MCF 10A (cell line): ENCODE measurements at regions not wholly inside any gene's neighbourhood (a gene's known extent, or its start where the extent isn't known, plus 50 kb on each side); places are given as distances from the start of the nearest gene placed in this dataset.

Experiments
- BruUV-seq: library from RNA; stranded (reverse); fragments of 400-500 nt; replicated peaks from 2 replicates; lab custom pipeline; 2021; lab: Mats Ljungman, UMichigan
- CTCF ChIA-PET: fragments of 300-600 bp; sonication (Branson Sonifier 250); formaldehyde crosslinking; extraction: SDS; loops from one replicate; lab custom pipeline; 2021; ENCODE audit warnings: antibody characterized with exemption, inconsistent platforms; lab: Yijun Ruan, JAX
- POLR2A ChIA-PET: fragments of 300-600, 350-650 bp; sonication (Branson Sonifier 250); formaldehyde crosslinking; extraction: SDS; loops from one replicate; lab custom pipeline; 2020; ENCODE audit warnings: antibody characterized with exemption, inconsistent platforms; lab: Yijun Ruan, JAX
- DNase-seq: peaks from one replicate; pipeline ENCODE4 v3.0.0-alpha.2; 2018; ENCODE audit not compliant: unreplicated experiment
- H3K27ac Mint-ChIP-seq: one replicate; pipeline ENCODE4 v1.8.0; 2022; ENCODE audit warnings: mild to moderate bottlenecking, low read depth, mixed read lengths; ENCODE audit not compliant: unreplicated experiment
- H3K27me3 Mint-ChIP-seq: one replicate; pipeline ENCODE4 v1.8.0; 2022; ENCODE audit warnings: mixed read lengths; ENCODE audit not compliant: insufficient read depth, unreplicated experiment
- H3K36me3 Mint-ChIP-seq: one replicate; pipeline ENCODE4 v1.8.0; 2022; ENCODE audit warnings: mild to moderate bottlenecking, moderate library complexity, mixed read lengths; ENCODE audit not compliant: insufficient read depth, unreplicated experiment
- H3K4me1 Mint-ChIP-seq: one replicate; pipeline ENCODE4 v1.8.0; 2022; ENCODE audit warnings: mixed read lengths; ENCODE audit not compliant: insufficient read depth, unreplicated experiment
- H3K4me3 Mint-ChIP-seq: one replicate; pipeline ENCODE4 v1.8.0; 2022; ENCODE audit warnings: mild to moderate bottlenecking, moderate library complexity, mixed read lengths; ENCODE audit not compliant: unreplicated experiment
- H3K9me3 Mint-ChIP-seq: one replicate; pipeline ENCODE4 v1.8.0; 2022; ENCODE audit warnings: mixed read lengths; ENCODE audit not compliant: unreplicated experiment
- intact Hi-C: fragments of 100-400 bp; cut with micrococcal nuclease; formaldehyde crosslinking; loops from 2 replicates; pipeline ENCODE4 v1.14.1; 2022
- TF ChIP-seq, protein P1 (sequence below): fragments of 200-600 bp; IDR thresholded peaks from one replicate; pipeline ENCODE4 v1.8.0; 2022; ENCODE audit warnings: antibody characterized with exemption, mild to moderate bottlenecking; ENCODE audit not compliant: unreplicated experiment

DNA sequence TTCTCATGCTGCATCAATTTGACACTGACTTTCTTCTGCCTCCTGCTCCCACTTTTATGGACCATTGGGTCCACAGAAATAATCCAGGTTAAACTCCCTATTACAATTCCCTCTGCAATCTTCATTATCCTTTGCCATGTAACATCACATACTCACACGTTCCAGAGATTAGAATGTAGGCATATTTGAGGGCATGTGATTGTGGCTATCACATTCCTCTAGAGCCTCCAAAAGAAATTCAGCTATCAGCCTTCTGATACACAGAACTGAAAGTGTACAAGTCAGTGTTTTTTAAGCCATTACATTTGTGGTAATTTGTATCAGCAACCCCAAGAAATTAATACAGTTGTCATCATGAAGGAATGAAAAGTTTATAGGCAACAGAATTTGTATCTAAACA is 892.4 kb downstream of the RPS29 start:
- Mint-ChIP-seq H3K27ac (no peak overlapping the region), H3K4me1 (no peaks in the 10 kb centered on the region), H3K9me3 (peaks cover 14% of the 10 kb centered on the region), H3K36me3 (peaks cover 6% of the 10 kb centered on the region), H3K4me3 (no peak overlapping the region), H3K27me3 (no peaks in the 10 kb centered on the region)
- intact Hi-C loops, result no loop called here
- ChIA-PET CTCF (no interaction called here), POLR2A (no interaction called here)
- no peak for DNase-seq
- no TSS peak for BruUV-seq
- TF ChIP-seq, protein P1, sequence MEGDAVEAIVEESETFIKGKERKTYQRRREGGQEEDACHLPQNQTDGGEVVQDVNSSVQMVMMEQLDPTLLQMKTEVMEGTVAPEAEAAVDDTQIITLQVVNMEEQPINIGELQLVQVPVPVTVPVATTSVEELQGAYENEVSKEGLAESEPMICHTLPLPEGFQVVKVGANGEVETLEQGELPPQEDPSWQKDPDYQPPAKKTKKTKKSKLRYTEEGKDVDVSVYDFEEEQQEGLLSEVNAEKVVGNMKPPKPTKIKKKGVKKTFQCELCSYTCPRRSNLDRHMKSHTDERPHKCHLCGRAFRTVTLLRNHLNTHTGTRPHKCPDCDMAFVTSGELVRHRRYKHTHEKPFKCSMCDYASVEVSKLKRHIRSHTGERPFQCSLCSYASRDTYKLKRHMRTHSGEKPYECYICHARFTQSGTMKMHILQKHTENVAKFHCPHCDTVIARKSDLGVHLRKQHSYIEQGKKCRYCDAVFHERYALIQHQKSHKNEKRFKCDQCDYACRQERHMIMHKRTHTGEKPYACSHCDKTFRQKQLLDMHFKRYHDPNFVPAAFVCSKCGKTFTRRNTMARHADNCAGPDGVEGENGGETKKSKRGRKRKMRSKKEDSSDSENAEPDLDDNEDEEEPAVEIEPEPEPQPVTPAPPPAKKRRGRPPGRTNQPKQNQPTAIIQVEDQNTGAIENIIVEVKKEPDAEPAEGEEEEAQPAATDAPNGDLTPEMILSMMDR, result no peak

DNA sequence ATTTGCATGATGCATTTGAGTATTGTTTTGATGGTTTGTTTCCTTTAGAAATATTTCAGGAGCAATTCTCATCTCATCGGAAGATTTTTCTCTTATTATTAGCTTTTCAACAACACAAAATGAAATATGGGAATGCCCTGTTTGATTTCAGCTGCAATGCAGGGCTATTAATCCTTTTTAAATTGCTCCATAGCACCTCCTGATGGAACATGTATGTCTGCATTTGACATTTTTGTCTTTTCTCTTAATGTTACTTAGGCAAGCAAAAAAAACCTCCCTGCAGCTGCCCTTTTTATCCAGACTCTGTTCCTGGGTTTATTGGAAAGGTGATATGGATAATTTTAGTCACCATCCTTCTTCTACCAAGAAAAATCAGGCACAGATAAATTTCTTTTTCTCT is 895.8 kb downstream of the RPS29 start:
- BruUV-seq, result no TSS peak
- Mint-ChIP-seq H3K4me1 (no peaks in the 10 kb centered on the region), H3K27ac (no peak overlapping the region), H3K9me3 (peaks cover 6% of the 10 kb centered on the region), H3K4me3 (no peak overlapping the region), H3K36me3 (peaks cover 6% of the 10 kb centered on the region), H3K27me3 (no peaks in the 10 kb centered on the region)
- ChIA-PET POLR2A (no interaction called here), CTCF (no interaction called here)
- peak; percentile 11 for DNase-seq
- TF ChIP-seq, protein P1, result no peak
- intact Hi-C loops, result no loop called here

DNA sequence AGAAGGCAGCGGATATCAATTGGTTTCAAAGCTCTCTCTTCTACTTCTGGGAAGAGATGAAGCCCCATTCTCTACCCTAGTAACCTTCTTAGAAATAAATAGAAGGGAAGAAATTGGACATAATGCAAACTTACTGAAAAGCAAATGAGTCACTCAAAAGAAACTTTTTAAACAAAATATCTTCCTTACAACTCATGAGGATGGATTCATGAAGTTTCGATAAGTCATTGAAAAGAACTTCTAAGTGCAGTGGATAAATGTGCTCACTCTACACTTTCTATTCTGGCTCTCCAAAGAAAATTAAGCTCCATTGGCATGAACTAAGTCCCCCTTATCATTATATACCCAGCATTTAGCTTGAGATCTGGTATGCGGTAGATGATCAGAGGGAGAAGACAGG is 899.5 kb downstream of the RPS29 start:
- Mint-ChIP-seq H3K4me1 (no peaks in the 10 kb centered on the region), H3K4me3 (no peak overlapping the region), H3K9me3 (no peaks in the 10 kb centered on the region), H3K27me3 (no peaks in the 10 kb centered on the region), H3K36me3 (peaks cover 6% of the 10 kb centered on the region), H3K27ac (no peak overlapping the region)
- BruUV-seq, result no TSS peak
- TF ChIP-seq, protein P1, result no peak
- intact Hi-C loops, result no loop called here
- CTCF ChIA-PET, result no interaction called here
- DNase-seq, result no peak
- POLR2A ChIA-PET, result no interaction called here

DNA sequence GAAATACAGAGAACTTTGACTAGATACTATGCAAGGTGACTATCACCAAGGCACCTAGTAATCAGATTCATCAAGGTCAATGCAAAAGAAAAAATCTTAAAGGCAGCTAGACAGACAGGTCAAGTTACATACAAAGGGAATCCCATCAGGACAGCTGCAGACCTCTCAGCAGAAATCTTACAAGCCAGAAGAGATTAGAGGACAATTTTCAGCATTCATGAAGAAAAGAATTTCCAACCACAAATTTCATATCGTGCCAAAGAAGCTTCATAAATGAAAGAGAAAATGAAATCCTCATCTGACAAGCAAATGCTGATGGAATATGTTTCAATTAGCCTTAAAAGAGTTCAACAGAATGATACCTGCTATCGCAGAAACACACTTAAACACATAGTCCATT is 913.7 kb downstream of the RPS29 start:
- Mint-ChIP-seq H3K36me3 (no peaks in the 10 kb centered on the region), H3K27ac (no peak overlapping the region), H3K9me3 (peaks cover 21% of the 10 kb centered on the region), H3K27me3 (no peaks in the 10 kb centered on the region), H3K4me3 (no peak overlapping the region), H3K4me1 (no peaks in the 10 kb centered on the region)
- TF ChIP-seq, protein P1, result no peak
- POLR2A ChIA-PET, result no interaction called here
- intact Hi-C loops, result no loop called here
- CTCF ChIA-PET, result no interaction called here
- DNase-seq, result no peak
- no TSS peak for BruUV-seq
